Pancreas (tissue), 10 donors: ENCODE measurements at regions not wholly inside any gene's neighbourhood (a gene's known extent, or its start where the extent isn't known, plus 50 kb on each side); places are given as distances from the start of the nearest gene placed in this dataset.

Source experiments
- ATAC-seq, 4 donors: fragments of 200-7000 bp; cut with Tn5 transposase; one replicate each; pipeline versions ENCODE4 v1.8.0 to v1.9.1; 2020; ENCODE audit warnings: mild to moderate bottlenecking in 4 of 4, moderate library complexity in 4 of 4
- DNase-seq, 6 donors: peaks; one replicate each; pipeline ENCODE4 v3.0.0-alpha.2; 2020
- FAIRE-seq: peaks from 2 replicates; lab custom pipeline; 2012; peaks lifted over from hg19 to GRCh38; lab: Jason Lieb, UNC
- H3K27ac ChIP-seq, 4 donors: fragments of 200-600 bp; sonication (generic); 1 replicate in 3 of 4; 2 replicates in 1 of 4; pipeline versions ENCODE4 v1.5.0 to v1.8.0; 2020
- H3K27me3 ChIP-seq, 4 donors: fragments of 200-600 bp; one replicate each; pipeline ENCODE4 v1.8.0; 2021
- H3K36me3 ChIP-seq, 3 donors: fragments of 200-600 bp; sonication (generic) in 1 of 3; one replicate each; pipeline versions ENCODE4 v1.5.0 to v1.8.0; 2020 to 2021
- H3K4me1 ChIP-seq, 3 donors: fragments of 200-600 bp; one replicate each; pipeline ENCODE4 v1.8.0; 2021
- H3K4me3 ChIP-seq, 4 donors: fragments of 200-600 bp; sonication (generic) in 2 of 4; one replicate each; pipeline versions ENCODE4 v1.5.0 to v1.8.0; 2020 to 2021
- H3K9me3 ChIP-seq, 4 donors: fragments of 200-600 bp; one replicate each; pipeline ENCODE4 v1.8.0; 2021
- CTCF ChIP-seq, 4 donors: fragments of 200-600 bp; sonication (generic) in 3 of 4; IDR thresholded peaks; one replicate each; pipeline versions ENCODE4 v1.5.0 to v1.8.0; 2021; ENCODE audit warnings: antibody characterized with exemption in 4 of 4
- WGBS, 2 donors: extraction: QIAGEN DNeasy Blood & Tissue Kit; methylation state at CpG; one replicate each; pipeline ENCODE4 v1.1.7; 2013; 5-methylcytosine and 5-hydroxymethylcytosine counted together
- intact Hi-C, 3 donors: fragments of 100-400 bp; cut with DNase I; formaldehyde crosslinking; loops; one replicate each; pipeline versions ENCODE4 v1.11.1 to v1.14.2; 2022
- donor health status: healthy with polysubstance abuse.
- donor health status: DM: no; HTN: no; CAD: no; lungs with moderate emphysema.
- donor health status: DM: no; HTN: no; CAD: no.
- donor health status: control.
- donor health status: control.
- donor health status: Bipolar disorder and iron deficiency.
- donor health status: DM: yes; HTN: yes; CAD: no.
- donor health status: DM: no; HTN: no; CAD: no.
- donor health status: DM: no; HTN: no; CAD: no.
- donor health status: DM: yes; HTN: yes; CAD: no.

- 23 to 27% methylated on average over 5 of the region's 5 CpGs for WGBS, 2 donors
- peak; percentile 50 to 86 (median 76) for ATAC-seq
- H3K36me3 ChIP-seq: no peaks in the 10 kb centered on the region
- H3K27ac ChIP-seq: peak overlapping the region in 3 of 4 donors; percentile 0 to 9 (median 5)
- H3K27me3 ChIP-seq: no peaks in the 10 kb centered on the region
- no peak for FAIRE-seq
- H3K4me1 ChIP-seq: peaks cover 12 to 23% (median 14%) of the 10 kb centered on the region in 3 donors
- no peaks in the 10 kb centered on the region for H3K9me3 ChIP-seq
- intact Hi-C loops: no loop called here
- TF ChIP-seq CTCF (IDR thresholded peaks at IDR 0.05): no peak
- peak in 1 of 6 donors; percentile 10 for DNase-seq
- no peak overlapping the region for H3K4me3 ChIP-seq
Measured at GRCh38 chr5:66343370-66344071, 199.4 kb downstream of the SREK1 start.

GRCh38 chr5:66344544-66344943 is 200.4 kb downstream of the SREK1 start:
- WGBS, 2 donors: 63 to 65% methylated on average over 1 of the region's 1 CpG
- FAIRE-seq: no peak
- DNase-seq: no peak
- Histone ChIP-seq H3K27ac (no peak overlapping the region), H3K4me3 (no peak overlapping the region), H3K36me3 (no peaks in the 10 kb centered on the region), H3K4me1 (peaks cover 12 to 23% (median 14%) of the 10 kb centered on the region in 3 donors), H3K9me3 (no peaks in the 10 kb centered on the region), H3K27me3 (no peaks in the 10 kb centered on the region)
- ATAC-seq: no peak
- intact Hi-C loops: no loop called here
- TF ChIP-seq CTCF (IDR thresholded peaks at IDR 0.05): no peak

GRCh38 chr5:66345281-66345680 is 201.2 kb downstream of the SREK1 start:
- Histone ChIP-seq H3K27me3 (no peaks in the 10 kb centered on the region), H3K27ac (no peak overlapping the region), H3K4me3 (no peak overlapping the region), H3K36me3 (no peaks in the 10 kb centered on the region), H3K4me1 (peaks cover 12 to 23% (median 14%) of the 10 kb centered on the region in 3 donors), H3K9me3 (no peaks in the 10 kb centered on the region)
- intact Hi-C loops: no loop called here
- no peak for ATAC-seq
- no peak for TF ChIP-seq CTCF (IDR thresholded peaks at IDR 0.05)
- FAIRE-seq: no peak
- no peak for DNase-seq

GRCh38 chr5:66346869-66347268 is 202.8 kb downstream of the SREK1 start:
- H3K27me3 ChIP-seq: no peaks in the 10 kb centered on the region
- FAIRE-seq (no peak), ATAC-seq (no peak), DNase-seq (no peak)
- WGBS, 2 donors: 83 to 86% methylated on average over 6 of the region's 6 CpGs
- H3K36me3 ChIP-seq: no peaks in the 10 kb centered on the region
- peaks cover 12 to 23% (median 14%) of the 10 kb centered on the region in 3 donors for H3K4me1 ChIP-seq
- H3K4me3 ChIP-seq: no peak overlapping the region
- intact Hi-C loops: no loop called here
- H3K9me3 ChIP-seq: no peaks in the 10 kb centered on the region
- no peak overlapping the region for H3K27ac ChIP-seq
- no peak for TF ChIP-seq CTCF (IDR thresholded peaks at IDR 0.05)

- no peak overlapping the region for H3K4me3 ChIP-seq
- H3K4me1 ChIP-seq: peaks cover 8 to 16% (median 10%) of the 10 kb centered on the region in 3 donors
- DNase-seq: no peak
- no peak for FAIRE-seq
- no peak for ATAC-seq
- no peaks in the 10 kb centered on the region for H3K9me3 ChIP-seq
- no peaks in the 10 kb centered on the region for H3K27me3 ChIP-seq
- no peak for TF ChIP-seq CTCF (IDR thresholded peaks at IDR 0.05)
- intact Hi-C loops: no loop called here
- no peaks in the 10 kb centered on the region for H3K36me3 ChIP-seq
- 83 to 90% methylated on average over 4 of the region's 4 CpGs for WGBS, 2 donors
- H3K27ac ChIP-seq: no peak overlapping the region
Measured at GRCh38 chr5:66348387-66349125, 204.5 kb downstream of the SREK1 start.
